RWPE1 (cell line): ENCODE measurements at regions not wholly inside any gene's neighbourhood (a gene's known extent, or its start where the extent isn't known, plus 50 kb on each side); places are given as distances from the start of the nearest gene placed in this dataset.

Source experiments
- CTCF ChIA-PET: fragments of 350-600 bp; sonication (Branson Sonifier 250); formaldehyde crosslinking; extraction: SDS; loops from one replicate; lab custom pipeline; 2021; lab: Yijun Ruan, JAX
- POLR2A ChIA-PET: fragments of 400-600 bp; formaldehyde crosslinking; extraction: SDS; loops from one replicate; lab custom pipeline; 2020; ENCODE audit warnings: antibody characterized with exemption; ENCODE audit not compliant: low non-redundant PET; lab: Yijun Ruan, JAX
- DNase-seq: peaks from one replicate; pipeline ENCODE4 v3.0.0; 2012; ENCODE audit warnings: low spot score
- H3K27ac ChIP-seq: fragments of 450-650 bp; 2 replicates; pipeline ENCODE4 v1.5.1; 2017
- TF ChIP-seq, protein P1 (sequence below): fragments of 450-650 bp; conservative IDR thresholded peaks from 2 replicates; pipeline ENCODE4 v1.5.1; 2017; ENCODE audit warnings: low read depth, mild to moderate bottlenecking

- DNase-seq: no peak
- ChIA-PET POLR2A (no interaction called here), CTCF (no interaction called here)
- TF ChIP-seq, protein P1, sequence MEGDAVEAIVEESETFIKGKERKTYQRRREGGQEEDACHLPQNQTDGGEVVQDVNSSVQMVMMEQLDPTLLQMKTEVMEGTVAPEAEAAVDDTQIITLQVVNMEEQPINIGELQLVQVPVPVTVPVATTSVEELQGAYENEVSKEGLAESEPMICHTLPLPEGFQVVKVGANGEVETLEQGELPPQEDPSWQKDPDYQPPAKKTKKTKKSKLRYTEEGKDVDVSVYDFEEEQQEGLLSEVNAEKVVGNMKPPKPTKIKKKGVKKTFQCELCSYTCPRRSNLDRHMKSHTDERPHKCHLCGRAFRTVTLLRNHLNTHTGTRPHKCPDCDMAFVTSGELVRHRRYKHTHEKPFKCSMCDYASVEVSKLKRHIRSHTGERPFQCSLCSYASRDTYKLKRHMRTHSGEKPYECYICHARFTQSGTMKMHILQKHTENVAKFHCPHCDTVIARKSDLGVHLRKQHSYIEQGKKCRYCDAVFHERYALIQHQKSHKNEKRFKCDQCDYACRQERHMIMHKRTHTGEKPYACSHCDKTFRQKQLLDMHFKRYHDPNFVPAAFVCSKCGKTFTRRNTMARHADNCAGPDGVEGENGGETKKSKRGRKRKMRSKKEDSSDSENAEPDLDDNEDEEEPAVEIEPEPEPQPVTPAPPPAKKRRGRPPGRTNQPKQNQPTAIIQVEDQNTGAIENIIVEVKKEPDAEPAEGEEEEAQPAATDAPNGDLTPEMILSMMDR: no peak
- H3K27ac ChIP-seq: no peak overlapping the region
These were observed 491.2 kb downstream of the PYDC2 start for GRCh38 chr3:191952186-191952585.

- TF ChIP-seq, protein P1: no peak
- ChIA-PET POLR2A (no interaction called here), CTCF (no interaction called here)
- no peak for DNase-seq
- H3K27ac ChIP-seq: no peak overlapping the region
These were observed 491.6 kb downstream of the PYDC2 start for GRCh38 chr3:191952609-191953008.

DNA sequence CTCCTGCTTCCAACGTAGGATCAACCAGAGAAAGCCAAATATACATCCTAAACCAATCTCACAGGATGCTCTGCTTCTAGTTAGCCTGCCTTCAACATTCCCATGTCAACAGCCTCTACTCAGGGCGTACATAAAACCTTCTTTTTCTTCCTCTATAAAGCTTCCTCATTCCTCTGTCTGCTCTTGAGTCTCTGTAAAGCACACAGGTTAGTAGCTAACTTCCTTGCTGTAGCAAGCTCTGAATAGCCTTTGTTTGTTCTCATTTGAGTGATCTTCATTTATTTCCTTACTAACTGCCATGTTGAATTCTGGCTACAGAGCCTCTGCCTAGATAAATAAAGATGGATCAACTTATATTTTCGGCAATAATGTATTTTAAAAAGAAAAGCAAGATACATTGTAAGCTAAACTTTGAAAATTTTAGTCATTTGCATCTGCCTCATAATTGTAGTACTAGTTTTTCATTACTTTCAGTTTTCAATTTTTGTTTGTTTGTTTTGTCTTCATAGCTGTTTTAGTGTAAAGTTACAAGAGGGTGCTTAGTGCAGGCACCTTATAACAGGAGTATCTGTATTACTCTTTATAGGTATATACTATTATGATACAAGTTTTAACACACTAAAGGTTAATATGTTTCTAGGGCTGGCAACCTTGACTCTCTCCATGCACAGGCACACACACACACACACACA is 498.2 kb downstream of the PYDC2 start:
- ChIA-PET POLR2A (no interaction called here), CTCF (no interaction called here)
- H3K27ac ChIP-seq: no peak overlapping the region
- no peak for DNase-seq
- TF ChIP-seq, protein P1: no peak

DNA sequence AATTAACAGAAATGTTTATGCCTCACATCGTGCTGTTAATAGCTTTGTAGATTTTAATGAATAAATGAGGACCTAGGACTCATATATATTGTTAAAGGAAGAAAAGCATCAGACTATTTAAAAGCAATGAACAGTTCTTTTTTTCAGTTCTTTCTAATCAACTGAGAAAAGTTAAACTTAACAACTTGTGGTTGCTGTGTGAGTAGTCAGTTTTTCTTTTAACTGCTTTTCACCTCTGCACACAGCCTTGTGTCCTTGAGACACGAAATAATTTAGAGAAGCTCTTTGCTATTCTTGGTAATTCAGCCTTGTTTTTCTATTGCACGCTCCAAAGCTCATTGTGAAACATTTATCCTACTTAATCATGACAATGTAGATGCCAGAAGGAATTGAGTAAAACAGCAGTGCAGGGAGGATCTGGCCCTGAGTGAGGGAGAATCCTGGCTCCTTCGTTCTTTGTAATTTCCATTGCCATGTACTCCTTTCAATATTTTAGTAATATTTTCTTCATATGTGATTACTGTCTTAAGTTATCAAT is 499.0 kb downstream of the PYDC2 start:
- TF ChIP-seq, protein P1: no peak
- ChIA-PET POLR2A (no interaction called here), CTCF (no interaction called here)
- no peak overlapping the region for H3K27ac ChIP-seq
- no peak for DNase-seq

GRCh38 chr3:191961022-191961421 is 500.1 kb downstream of the PYDC2 start:
- POLR2A ChIA-PET: no interaction called here
- H3K27ac ChIP-seq: no peak overlapping the region

DNA sequence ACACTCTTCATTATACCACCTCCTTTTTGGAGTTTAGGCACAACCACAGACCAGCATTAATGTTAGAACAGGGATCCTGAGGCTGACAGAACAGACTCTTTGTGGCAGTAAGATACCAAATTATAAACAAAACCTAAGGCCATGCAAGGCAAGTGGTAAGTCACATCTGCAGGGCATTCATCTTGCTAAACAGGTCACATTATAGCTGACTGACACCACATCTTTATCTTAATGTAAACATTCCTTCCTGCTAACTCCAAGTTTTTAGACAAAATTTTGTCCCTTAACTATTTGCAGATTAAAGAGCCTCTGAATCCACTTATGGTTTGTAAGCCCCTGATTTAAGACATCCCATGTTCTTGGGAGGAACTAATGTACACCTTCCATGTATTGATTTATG is 500.6 kb downstream of the PYDC2 start:
- no peak overlapping the region for H3K27ac ChIP-seq
- TF ChIP-seq, protein P1: no peak
- ChIA-PET CTCF (interaction anchor here (0.5 to 0.6 kb wide), 2 partner anchors 137 to 385 kb away, joined by 3 read pairs; no protein-coding TSS in a partner anchor), POLR2A (no interaction called here)
- DNase-seq: no peak

More at GRCh38 chr3:191961022-191961421, 500.1 kb downstream of the PYDC2 start:
- TF ChIP-seq, protein P1: no peak
- no peak for DNase-seq
- CTCF ChIA-PET: interaction anchor here (0.5 to 0.6 kb wide), 2 partner anchors 137 to 385 kb away, joined by 3 read pairs; no protein-coding TSS in a partner anchor
